CD4-positive, alpha-beta T cell treated with Interleukin-1 beta for 1 hour (primary cell): ENCODE measurements at regions not wholly inside any gene's neighbourhood (a gene's known extent, or its start where the extent isn't known, plus 50 kb on each side); places are given as distances from the start of the nearest gene placed in this dataset.
"Not testable (repeated sequence)": the region's sequence is repeated elsewhere in the genome, so short reads cannot be mapped to it uniquely, and the experiment has no call there.

Experiments used
- DNase-seq, 2 donors: peaks; one replicate each; pipeline ENCODE4 v3.0.0-alpha.2; 2020 to 2022

- DNase-seq: no peak
Measured at GRCh38 chr3:118146658-118147375, 887.8 kb downstream of the IGSF11 start.

DNA sequence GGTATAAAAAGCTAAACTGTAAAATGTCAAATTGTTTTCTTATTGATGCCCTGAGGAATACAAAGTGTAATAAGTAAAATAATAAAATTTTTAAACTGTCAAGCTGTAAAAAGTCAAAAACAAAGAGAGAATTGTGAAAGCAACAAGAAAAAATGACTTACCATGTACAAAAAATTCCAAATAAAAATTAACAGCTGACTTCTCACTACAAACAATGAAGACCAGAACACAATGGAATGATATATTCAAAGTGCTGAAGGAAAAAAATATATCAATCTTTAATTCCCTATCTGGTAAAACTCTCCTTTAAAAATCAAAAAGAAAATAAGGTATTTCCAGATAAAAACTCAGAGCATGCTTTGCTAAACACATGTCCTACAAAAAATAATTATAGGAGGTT, 883.5 kb downstream of the IGSF11 start:
- no peak for DNase-seq

GRCh38 chr3:118162627-118163588, 871.7 kb downstream of the IGSF11 start:
- not testable (repeated sequence) for DNase-seq

DNA sequence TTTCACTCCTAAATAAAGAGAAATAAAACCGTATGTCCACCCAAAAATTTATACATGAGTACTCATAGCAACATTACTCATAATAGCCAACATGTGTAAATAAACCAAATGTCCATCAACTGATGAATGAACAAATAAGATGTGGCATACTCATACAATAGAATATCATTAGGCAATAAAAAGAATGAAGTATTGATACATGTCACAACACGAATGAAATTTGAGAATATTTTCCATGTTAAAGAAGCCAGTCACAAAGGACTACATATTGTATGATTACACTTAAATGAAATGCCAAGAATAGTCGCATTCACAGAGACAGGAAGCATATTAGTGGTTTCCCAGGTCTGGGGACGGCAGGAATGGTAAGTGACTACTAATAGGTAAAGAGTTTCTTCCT, 869.2 kb downstream of the IGSF11 start:
- DNase-seq: no peak

DNA sequence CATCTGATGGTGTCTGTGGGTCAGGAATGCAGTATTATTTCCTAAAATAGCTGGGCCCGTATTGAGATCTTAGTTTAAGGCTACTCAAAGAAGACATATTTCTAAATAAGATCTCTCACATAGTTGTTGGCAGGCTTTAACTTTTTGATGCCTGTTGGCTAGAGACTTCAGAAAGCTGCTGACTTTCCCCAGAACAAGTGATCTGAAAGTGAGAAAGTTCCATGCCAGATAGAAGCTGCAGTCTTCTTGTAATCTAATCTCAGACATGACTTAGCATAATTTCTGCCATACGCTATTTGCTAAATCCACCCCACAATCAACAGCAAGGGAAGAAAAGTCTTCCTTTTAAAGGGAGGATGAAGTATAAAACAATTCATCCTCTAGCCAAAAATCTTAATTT, 867.1 kb downstream of the IGSF11 start:
- no peak for DNase-seq

DNA sequence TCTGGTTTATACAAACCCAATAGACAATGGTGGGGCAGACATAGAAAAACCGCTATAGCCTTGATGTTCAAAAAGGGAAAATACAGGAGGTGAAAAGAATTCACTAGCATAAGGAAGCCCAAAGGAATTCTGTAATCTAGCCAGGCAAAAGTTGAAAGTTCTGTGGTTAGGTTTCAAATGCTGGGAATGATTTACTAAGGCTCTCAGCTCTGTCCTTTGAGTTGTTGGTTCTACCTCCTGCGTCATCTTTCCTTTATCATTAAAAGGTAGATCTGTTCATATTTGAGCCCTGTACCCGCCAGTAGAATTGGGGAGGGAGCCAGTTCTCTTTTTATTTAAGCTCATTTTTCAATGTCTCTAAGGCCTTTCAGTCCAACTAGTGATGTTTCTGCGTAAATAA, 866.5 kb downstream of the IGSF11 start:
- DNase-seq: no peak

GRCh38 chr3:118171236-118171852, 863.3 kb downstream of the IGSF11 start:
- DNase-seq: no peak

DNA sequence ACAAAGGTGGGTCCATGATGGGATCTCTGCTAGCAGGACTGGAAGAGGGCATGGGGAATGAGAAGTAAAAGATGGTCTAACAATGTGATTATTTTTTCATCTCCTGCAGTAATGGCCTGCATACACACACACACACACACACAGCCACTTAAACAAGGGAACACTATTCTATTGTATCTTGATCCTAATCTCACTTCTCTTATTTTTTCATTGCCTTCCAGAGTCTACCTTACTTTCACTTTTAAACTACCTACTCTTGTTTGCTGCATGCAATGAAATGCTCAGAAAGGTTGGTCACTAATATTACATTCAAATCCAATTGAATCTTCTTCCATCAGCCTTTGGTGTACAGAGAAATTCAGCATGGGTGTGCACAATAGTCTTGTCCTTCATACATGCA, 853.8 kb downstream of the IGSF11 start:
- no peak for DNase-seq

DNA sequence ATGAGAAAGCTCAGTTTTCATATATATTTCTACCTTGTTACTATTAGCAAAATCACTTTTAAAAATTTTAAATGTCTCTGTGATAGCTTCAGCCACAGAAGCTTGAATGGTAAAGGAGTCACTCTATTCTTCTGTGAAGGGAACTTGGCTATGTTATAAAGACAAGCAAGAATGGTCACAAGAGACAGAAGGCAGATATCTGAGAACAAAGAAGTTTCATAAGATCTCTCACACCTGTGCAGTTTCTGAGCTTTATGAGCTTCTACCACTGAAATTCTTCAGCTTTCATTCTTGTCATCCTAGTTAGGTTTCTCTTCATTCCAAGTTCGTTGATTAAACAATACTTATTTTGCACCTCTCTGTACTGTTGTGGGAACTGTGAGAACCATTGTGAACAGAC, 853.4 kb downstream of the IGSF11 start:
- no peak for DNase-seq

GRCh38 chr3:118186051-118186450, 848.6 kb downstream of the IGSF11 start:
- no peak for DNase-seq

- DNase-seq: no peak
Measured at GRCh38 chr3:118187221-118187620, 847.4 kb downstream of the IGSF11 start.

- no peak for DNase-seq
Measured at GRCh38 chr3:118196183-118196582, 838.5 kb downstream of the IGSF11 start.

DNA sequence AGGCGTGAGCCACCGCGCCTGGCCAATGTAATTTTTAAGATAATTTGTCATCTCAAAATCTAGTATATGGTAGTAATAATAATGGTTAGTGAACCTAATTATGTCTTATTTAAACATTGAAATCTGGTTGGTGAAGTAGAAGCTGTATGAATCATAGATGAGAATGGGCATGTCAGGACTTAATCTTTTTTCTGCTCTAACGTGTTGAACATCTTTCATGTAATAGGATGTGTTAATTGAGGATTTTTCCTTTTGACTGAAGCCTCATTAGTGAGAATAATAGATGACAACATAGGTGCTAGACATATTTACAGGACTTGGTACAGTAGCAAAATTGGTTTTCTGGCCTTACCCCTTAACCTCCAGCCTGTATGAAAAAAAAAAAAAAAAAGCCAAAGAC, 835.6 kb downstream of the IGSF11 start:
- no peak for DNase-seq

DNA sequence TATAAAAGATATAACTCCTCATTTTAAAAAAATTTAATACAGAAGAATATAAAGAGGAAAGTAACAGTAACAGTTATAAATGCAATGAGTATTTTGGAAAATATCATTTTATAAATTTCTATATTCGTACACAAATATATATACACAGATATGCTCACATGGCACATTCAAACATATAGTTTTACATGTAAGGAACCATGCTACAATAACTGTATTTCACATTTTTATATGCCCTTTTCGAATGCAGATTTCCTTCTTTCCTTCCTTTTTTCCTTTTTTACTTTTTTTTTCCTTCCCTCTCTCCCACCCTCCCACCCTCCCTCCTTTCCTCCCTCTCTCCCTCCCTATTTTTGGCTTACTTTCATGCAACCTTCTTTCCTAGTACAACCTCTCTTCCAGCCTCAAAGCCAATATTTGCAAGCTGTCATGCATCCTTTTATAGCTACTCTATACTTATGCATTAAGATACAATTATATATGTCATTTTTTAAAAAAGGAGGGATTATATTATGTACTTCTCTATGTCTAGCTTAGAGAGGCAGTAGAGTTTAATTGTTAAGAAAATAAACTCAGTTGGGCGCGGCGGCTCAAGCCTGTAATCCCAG, 830.5 kb downstream of the IGSF11 start:
- no peak for DNase-seq

DNA sequence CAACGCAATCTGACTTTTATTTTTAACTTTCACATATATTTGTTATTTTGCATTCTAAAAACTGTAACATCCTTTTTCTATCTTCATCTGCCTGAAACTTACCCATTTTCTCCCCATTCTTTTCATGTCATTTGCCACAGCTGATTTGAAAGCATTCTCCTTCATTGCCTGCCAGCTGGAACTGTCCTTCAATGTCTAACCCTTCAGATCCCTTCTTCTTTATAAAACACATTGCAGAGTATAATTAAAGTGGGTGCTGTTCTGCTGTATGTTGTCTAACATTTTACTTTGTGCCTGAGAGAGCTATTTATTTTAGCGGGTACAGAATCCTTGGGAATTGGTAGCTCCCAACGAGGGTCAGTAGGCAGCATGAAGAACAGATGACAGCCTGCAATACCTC, 827.4 kb downstream of the IGSF11 start:
- DNase-seq: no peak

DNA sequence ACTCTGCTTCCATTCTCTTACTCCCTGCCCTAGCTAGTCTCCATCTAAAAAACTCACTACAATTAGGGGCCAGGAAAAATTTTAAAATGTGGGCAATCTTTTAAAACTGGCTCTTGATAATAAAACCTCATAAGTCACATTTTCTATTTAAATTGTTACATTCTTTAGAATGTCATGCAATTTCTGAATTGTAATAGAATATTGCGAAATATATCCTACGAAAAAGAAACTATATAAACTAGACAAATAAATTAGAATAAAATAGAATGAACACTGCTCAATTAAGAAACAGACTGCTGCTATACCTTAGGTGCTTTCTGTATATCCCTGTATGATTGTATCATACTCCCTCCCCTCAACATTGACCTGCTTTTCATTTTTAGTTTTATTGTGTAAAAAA, 826.0 kb downstream of the IGSF11 start:
- no peak for DNase-seq

GRCh38 chr3:118213892-118214291, 820.8 kb downstream of the IGSF11 start:
- no peak for DNase-seq

- DNase-seq: no peak
Measured at GRCh38 chr3:118226206-118226605, 808.4 kb downstream of the IGSF11 start.

DNA sequence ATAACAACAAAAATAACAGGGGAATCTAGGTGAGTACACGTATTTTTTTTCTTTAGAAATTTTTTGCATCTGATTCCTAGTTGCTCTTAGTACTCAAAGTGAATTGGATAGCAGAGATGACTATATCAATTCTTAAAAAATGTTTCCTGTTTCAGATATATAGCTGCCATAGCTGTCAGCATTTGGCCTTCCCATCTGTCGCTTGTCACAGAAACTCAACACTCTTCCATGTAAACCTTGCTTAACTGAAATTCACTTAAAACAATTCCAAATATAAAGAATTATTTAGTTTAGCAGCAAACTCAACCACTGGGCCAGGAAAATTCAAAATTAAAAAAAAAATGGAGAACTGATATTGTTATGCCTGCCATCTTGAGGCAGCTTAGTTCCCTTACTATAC, 807.5 kb downstream of the IGSF11 start:
- no peak for DNase-seq

DNA sequence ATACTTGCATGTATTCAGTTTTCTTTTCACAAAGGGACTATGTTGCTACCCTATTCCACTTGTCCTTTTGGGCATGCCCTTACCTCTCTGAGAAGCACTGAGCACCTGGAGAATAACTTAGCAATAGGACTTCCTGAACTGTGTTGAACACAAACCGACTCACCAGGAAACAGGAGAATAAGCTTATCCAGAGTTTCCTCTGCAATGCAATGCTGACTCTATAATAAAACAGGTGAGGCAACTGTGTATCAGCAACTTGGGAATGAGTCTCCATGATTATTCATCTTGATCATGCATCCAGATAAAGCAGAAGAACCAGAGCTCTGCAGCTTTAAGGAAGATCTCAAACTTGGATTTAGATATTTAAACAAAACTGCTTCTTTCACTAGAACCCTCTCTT, 806.5 kb downstream of the IGSF11 start:
- no peak for DNase-seq

GRCh38 chr3:118229196-118229595, 805.5 kb downstream of the IGSF11 start:
- no peak for DNase-seq

DNA sequence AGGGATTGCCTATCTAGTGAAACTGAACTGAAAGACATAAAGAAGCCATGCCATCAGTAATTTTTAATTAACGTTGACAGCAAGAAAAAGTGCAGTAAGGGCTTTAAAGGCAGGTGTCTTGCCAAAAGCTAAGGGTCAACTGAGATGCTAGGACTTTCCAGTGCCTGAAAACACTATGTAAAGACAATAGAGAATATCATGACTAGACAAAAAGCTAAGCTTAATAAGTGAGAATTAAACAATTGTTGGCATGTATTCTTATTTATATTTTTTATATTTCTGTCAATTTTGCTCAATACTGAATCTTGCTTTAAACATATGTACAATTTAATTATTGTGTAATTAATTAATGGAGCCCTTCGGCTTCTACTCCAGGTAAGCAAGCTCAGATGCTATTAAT, 803.1 kb downstream of the IGSF11 start:
- DNase-seq: no peak

GRCh38 chr3:118239253-118239652, 795.4 kb downstream of the IGSF11 start:
- DNase-seq: no peak
